ENCODE measurements at regions not wholly inside any gene's neighbourhood (a gene's known extent, or its start where the extent isn't known, plus 50 kb on each side); places are given as distances from the start of the nearest gene placed in this dataset.

GRCh38 chr7:138349841-138350700 is 110.0 kb upstream of the TRIM24 start:
- Histone ChIP-seq H3K4me1 (ENCODE audit: control insufficient read depth, insufficient read depth, low read length) (no peaks in the 10 kb centered on the region), H3K4me3 (no peak overlapping the region), H3K27ac (ENCODE audit: control insufficient read depth, insufficient read depth) (no peak overlapping the region), H3K4me2 (ENCODE audit: control insufficient read depth, insufficient read depth) (no peak overlapping the region), H3K79me2 (ENCODE audit: control insufficient read depth, insufficient read depth, low read length) (no peaks in the 10 kb centered on the region), H3K9me3 (replicated peaks; ENCODE audit: control insufficient read depth, insufficient read depth, low read length) (no peaks in the 10 kb centered on the region; the same call in 2 of the 3 replicates), H3K9ac (ENCODE audit: control insufficient read depth, insufficient read depth, low read length) (no peak overlapping the region), H2AFZ (ENCODE audit: control insufficient read depth, low read depth, low read length) (no peak overlapping the region), H4K20me1 (ENCODE audit: control insufficient read depth, insufficient read depth) (no peaks in the 10 kb centered on the region), H3K27me3 (replicated peaks in 1 of 2; ENCODE audit: control insufficient read depth in 2 of 2, insufficient read depth in 2 of 2, low read length in 1 of 2) (no peaks in the 10 kb centered on the region), H3K36me3 (ENCODE audit: control insufficient read depth in 2 of 2, insufficient read depth in 2 of 2, low read length in 1 of 2) (no peaks in the 10 kb centered on the region)
- BruUV-seq (replicated peaks), result no TSS peak
- RAD21 ChIA-PET (ENCODE audit: unreplicated experiment), result interaction anchor here (0.6 kb wide), 1 partner anchor 116 kb away, joined by 3 read pairs; no protein-coding TSS in a partner anchor
- no peak for TF ChIP-seq SUPT20H (IDR thresholded peaks at IDR 0.05; ENCODE audit: borderline replicate concordance, control insufficient read depth, low read depth, low read length)
- no peak for TF ChIP-seq SUZ12 (IDR thresholded peaks at IDR 0.05; ENCODE audit: unreplicated experiment)
- no peak for TF ChIP-seq WRNIP1 (IDR thresholded peaks at IDR 0.05; ENCODE audit: borderline replicate concordance, low read depth, low read length)
- TF ChIP-seq CHD2 (IDR thresholded peaks at IDR 0.05; ENCODE audit: borderline replicate concordance, low read depth, low read length), result no peak
- TF ChIP-seq TBL1XR1 (IDR thresholded peaks at IDR 0.05; ENCODE audit: low read depth, low read length), result no peak
- no peak for TF ChIP-seq ZNF592 (IDR thresholded peaks at IDR 0.05)
- no peak for TF ChIP-seq ZBED1 (IDR thresholded peaks at IDR 0.05; ENCODE audit: borderline replicate concordance)
- no peak for TF ChIP-seq SIX5 (IDR thresholded peaks at IDR 0.05; ENCODE audit: low read depth, low read length, severe bottlenecking)
- no peak for TF ChIP-seq ZBTB11 (CRISPR knock-in tag; IDR thresholded peaks at IDR 0.05)
- POLR2A ChIA-PET, result no interaction called here
- 17% methylated on average over 6 of the region's 6 CpGs for WGBS (ENCODE audit: insufficient coverage, insufficient replicate concordance, low lambda C conversion rate, missing lambda C conversion rate)
- CTCF ChIA-PET, result interaction anchor here (0.6 kb wide), 1 partner anchor 339 kb away, joined by 3 read pairs; no protein-coding TSS in a partner anchor
- DNase-seq (ENCODE audit: low read depth, low spot score), result no peak
- no peak for FAIRE-seq
- SMC1A ChIA-PET (ENCODE audit: uncharacterized antibody, unreplicated experiment), result interaction anchor here (0.6 to 1.6 kb wide), 2 partner anchors 10 to 155 kb away, joined by 3 read pairs; no protein-coding TSS in a partner anchor
- ATAC-seq, result no peak
- intact Hi-C loops (cut with micrococcal nuclease; ENCODE audit: unreplicated experiment), result no loop called here
- in situ Hi-C loops (cut with MboI), result no loop called here
